Osteocyte (in vitro differentiated cells): ENCODE measurements at regions not wholly inside any gene's neighbourhood (a gene's known extent, or its start where the extent isn't known, plus 50 kb on each side); places are given as distances from the start of the nearest gene placed in this dataset.

ENCODE experiments used
- DNase-seq: peaks from one replicate; pipeline ENCODE4 v3.0.0; 2021; ENCODE audit warnings: mixed read lengths; ENCODE audit not compliant: unreplicated experiment; ENCODE audit errors: extremely low spot score
- H3K27ac Mint-ChIP-seq: one replicate; pipeline ENCODE4 v1.8.0; 2021; ENCODE audit warnings: mild to moderate bottlenecking, mixed read lengths; ENCODE audit not compliant: unreplicated experiment
- H3K27me3 Mint-ChIP-seq: one replicate; pipeline ENCODE4 v1.8.0; 2021; ENCODE audit warnings: mixed read lengths; ENCODE audit not compliant: unreplicated experiment
- H3K36me3 Mint-ChIP-seq: one replicate; pipeline ENCODE4 v1.8.0; 2021; ENCODE audit warnings: mixed read lengths; ENCODE audit not compliant: unreplicated experiment
- H3K4me1 Mint-ChIP-seq: one replicate; pipeline ENCODE4 v1.8.0; 2021; ENCODE audit warnings: mixed read lengths; ENCODE audit not compliant: unreplicated experiment
- H3K4me3 Mint-ChIP-seq: one replicate; pipeline ENCODE4 v1.8.0; 2021; ENCODE audit warnings: mild to moderate bottlenecking, moderate library complexity, mixed read lengths; ENCODE audit not compliant: unreplicated experiment
- H3K9me3 Mint-ChIP-seq: one replicate; pipeline ENCODE4 v1.8.0; 2021; ENCODE audit warnings: mixed read lengths; ENCODE audit not compliant: unreplicated experiment
- CTCF ChIP-seq: fragments of 200-600 bp; sonication (generic); IDR thresholded peaks from 2 replicates; pipeline ENCODE4 v1.5.0; 2021; ENCODE audit warnings: antibody characterized with exemption, mild to moderate bottlenecking, moderate library complexity

DNA sequence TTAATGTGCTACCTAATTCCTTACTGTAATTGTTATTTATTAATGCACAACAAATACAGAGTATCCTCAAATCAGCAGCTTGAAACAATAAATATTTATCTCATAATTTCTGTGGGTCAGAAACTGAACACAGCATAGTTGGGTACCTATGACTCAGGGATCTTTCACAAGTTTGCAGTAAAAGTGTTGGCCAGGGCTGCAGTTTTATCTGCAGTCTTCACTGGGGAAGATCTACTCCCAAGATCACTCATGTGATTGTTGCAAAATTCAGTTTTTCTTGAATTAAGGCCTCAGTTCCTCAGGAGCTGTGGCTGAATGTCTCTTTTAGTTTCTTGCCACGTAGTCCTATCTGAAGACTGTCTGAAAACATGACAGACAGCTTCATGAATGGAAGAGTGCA is 237.8 kb downstream of the ZWINT start:
- H3K27ac Mint-ChIP-seq = no peak overlapping the region
- H3K9me3 Mint-ChIP-seq = peaks cover 11% of the 10 kb centered on the region
- no peak for TF ChIP-seq CTCF
- no peak overlapping the region for H3K4me3 Mint-ChIP-seq
- H3K27me3 Mint-ChIP-seq = no peaks in the 10 kb centered on the region
- no peaks in the 10 kb centered on the region for H3K36me3 Mint-ChIP-seq
- DNase-seq = no peak
- no peaks in the 10 kb centered on the region for H3K4me1 Mint-ChIP-seq

GRCh38 chr10:56116684-56117083 is 244.4 kb downstream of the ZWINT start:
- TF ChIP-seq CTCF = peak; percentile 24
- Mint-ChIP-seq H3K36me3 (no peaks in the 10 kb centered on the region), H3K9me3 (no peaks in the 10 kb centered on the region), H3K4me3 (no peak overlapping the region), H3K4me1 (no peaks in the 10 kb centered on the region), H3K27me3 (peaks cover 3% of the 10 kb centered on the region), H3K27ac (no peak overlapping the region)
- DNase-seq = no peak

DNA sequence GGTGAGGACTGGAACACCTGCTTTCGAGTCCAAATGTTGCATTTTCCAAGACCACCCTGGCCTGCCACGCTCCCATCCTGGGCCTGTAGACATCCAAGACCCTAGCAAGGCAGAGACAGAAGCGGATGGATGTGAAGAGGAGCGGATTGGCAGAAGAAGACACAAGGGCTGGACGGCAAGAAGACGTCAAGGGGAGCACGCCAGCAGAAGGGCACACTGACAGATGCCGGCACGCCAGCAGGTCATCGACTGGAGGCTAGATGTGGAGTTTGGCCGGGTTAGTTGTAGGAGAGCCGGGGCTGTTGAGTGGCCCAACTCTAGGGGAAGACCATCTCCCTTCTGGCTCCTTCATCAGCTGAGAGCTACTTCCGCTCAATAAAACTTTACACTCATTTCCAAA is 251.6 kb downstream of the ZWINT start:
- no peaks in the 10 kb centered on the region for H3K4me1 Mint-ChIP-seq
- H3K27ac Mint-ChIP-seq = no peak overlapping the region
- H3K36me3 Mint-ChIP-seq = no peaks in the 10 kb centered on the region
- H3K9me3 Mint-ChIP-seq = peaks cover 6% of the 10 kb centered on the region
- DNase-seq = no peak
- TF ChIP-seq CTCF = no peak
- H3K4me3 Mint-ChIP-seq = no peak overlapping the region
- no peaks in the 10 kb centered on the region for H3K27me3 Mint-ChIP-seq

GRCh38 chr10:56104923-56105322 is 256.1 kb downstream of the ZWINT start:
- Mint-ChIP-seq H3K4me1 (no peaks in the 10 kb centered on the region), H3K4me3 (no peak overlapping the region), H3K27ac (no peak overlapping the region), H3K9me3 (peaks cover 10% of the 10 kb centered on the region), H3K27me3 (no peaks in the 10 kb centered on the region), H3K36me3 (no peaks in the 10 kb centered on the region)
- TF ChIP-seq CTCF = no peak
- no peak for DNase-seq

GRCh38 chr10:56104487-56104886 is 256.6 kb downstream of the ZWINT start:
- H3K4me3 Mint-ChIP-seq = no peak overlapping the region
- no peak overlapping the region for H3K27ac Mint-ChIP-seq
- no peaks in the 10 kb centered on the region for H3K4me1 Mint-ChIP-seq

More at GRCh38 chr10:56104487-56104886, 256.6 kb downstream of the ZWINT start:
- Mint-ChIP-seq H3K9me3 (peaks cover 10% of the 10 kb centered on the region), H3K27me3 (no peaks in the 10 kb centered on the region), H3K36me3 (no peaks in the 10 kb centered on the region)
- DNase-seq = no peak
- no peak for TF ChIP-seq CTCF
